ENCODE measurements at regions not wholly inside any gene's neighbourhood (a gene's known extent, or its start where the extent isn't known, plus 50 kb on each side); places are given as distances from the start of the nearest gene placed in this dataset.
"Not testable (repeated sequence)": the region's sequence is repeated elsewhere in the genome, so short reads cannot be mapped to it uniquely, and the experiment has no call there.

DNA sequence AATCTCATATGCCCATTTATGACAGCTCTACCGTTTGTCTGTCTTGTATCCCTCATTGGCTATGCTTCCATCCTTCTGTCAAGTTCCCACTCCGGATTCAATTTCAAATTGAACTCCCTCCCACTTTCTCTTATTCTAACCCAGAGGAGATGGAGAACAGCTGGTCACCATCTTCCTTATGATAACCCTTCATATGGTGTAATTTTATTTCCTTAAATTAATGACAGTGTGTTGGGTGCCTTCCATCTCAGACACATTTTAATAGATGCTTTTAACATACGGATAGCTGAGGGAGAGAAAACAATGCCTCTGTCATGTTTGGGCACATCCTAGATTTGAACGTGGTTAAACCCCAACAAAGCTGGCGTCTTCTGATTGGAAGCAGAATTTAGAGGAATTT, 103.0 kb upstream of the PLXNA2 start:
- DNase-seq: no peak

DNA sequence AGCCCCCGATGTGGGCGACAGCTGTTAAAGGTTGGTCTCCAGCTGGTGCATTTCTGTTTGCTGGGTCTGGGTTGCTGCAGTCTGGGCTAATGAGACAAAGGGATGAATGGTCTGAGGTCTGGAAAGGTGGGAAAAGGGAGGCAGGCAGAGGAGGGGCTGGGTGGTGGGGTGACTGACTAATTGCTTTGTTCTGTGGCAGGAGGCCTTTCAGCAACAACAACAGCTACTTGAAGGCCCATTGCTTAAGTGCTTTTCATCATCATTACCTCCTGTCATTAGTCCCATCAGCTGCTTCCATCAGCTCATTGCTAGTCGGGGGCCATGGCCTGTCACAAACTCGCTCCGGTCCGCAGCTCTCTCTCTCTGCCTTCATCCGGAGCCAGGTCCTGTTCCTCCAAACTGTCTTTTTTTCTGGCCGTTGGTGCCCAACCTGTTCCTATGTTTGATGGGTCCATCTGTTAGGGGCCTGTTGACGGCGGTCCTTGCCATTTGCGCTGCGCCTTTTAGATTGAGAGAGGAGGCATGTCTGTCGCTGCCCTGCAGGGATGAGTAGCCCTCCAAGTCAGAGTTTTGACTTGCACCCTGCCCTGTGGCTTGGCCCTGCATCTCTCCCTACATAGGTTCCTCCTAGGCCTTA, 105.6 kb upstream of the PLXNA2 start:
- no peak for DNase-seq

DNA sequence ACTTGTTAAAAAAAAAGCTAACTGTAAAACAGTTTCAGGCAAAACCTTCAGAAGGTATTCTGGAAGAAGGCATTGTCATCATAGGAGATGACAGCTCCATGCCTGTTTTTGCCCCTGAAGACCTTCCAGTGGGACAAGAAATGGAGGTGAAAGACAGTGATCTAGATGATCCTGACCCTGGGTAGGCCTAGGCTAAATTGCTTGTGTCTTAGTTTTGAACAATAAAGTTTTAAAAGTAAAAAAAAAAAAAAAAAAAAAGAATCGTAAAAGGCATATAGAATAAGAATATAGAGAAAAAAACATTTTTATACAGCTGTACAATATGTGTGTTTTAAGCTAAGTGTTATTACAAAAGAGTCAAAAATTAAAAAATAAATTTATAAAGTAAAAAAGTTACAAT, 106.6 kb upstream of the PLXNA2 start:
- no peak for DNase-seq

DNA sequence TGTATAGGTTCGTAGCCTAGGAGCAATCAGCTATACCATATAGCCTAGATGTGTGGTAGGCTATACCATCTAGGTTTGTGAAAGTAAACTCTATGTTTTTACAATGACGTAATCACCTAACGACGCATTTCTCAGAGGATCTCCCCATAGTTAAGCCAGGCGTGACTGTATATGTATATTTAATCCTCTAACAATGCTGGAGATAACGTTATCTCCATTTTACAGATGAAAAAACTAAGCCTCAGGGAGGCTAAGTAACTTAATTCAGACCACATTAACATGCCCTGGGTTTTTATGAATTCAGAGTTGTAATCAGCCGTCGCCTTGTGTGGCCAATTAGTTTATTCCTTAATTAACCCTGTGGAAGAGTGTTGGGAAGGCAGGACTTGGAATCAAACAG, 107.7 kb upstream of the PLXNA2 start:
- DNase-seq: no peak

DNA sequence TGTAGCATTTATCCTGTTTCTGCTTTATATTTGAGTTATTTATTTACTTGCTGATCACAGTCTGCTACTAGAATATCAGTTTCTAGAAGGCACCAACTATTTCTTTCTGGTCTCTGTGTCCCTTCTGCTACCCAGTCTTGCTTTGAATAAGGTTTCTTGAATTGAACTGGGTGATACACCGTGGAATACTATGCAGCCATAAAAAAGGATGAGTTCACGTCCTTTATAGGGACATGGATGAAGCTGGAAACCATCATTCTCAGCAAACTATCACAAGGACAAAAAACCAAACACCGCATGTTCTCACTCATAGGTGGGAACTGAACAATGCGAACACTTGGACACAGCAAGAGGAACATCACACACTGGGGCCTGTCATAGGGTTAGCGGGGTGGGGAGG, 109.6 kb upstream of the PLXNA2 start:
- not testable (repeated sequence) for DNase-seq

DNA sequence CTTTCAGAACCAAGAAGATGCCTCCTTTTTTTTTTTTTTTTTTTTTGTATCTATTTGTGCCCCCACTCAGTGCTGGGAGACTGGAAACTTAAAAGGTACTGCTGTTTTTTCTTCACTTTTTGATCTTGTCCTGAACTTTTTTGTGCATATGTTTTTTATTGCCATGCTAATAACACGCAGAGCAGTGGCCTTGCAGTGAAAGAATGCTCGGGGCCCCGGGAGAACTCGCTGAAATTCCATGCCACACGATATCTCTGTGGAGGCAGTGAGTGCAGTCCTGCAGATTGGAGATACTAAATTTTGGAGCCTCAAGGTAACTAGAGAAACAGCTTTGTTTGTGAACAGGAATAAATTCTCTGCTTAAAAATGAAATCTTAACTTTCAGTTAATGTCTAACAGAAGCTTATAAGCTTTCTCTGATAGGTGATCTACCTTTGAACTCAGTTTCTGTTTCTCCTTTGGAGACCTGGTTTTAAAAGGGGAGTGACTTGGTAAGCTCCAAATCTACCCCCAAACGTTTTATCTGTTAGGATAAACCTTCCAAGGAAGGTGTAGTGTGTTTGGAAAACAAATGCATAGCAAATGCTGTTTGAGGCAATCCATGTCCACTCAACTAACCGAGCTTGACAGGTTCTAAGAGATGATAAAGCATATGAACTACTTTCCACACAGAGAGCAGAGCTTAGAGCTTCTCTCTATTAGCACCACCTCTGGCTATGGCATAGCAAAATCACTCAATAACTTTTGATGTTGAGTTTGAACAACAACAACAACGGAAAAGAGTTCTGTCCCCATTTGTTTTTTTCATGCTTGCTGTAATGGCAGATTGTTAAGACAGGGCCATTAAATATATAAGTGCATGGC, 113.7 kb upstream of the PLXNA2 start:
- DNase-seq: no peak

DNA sequence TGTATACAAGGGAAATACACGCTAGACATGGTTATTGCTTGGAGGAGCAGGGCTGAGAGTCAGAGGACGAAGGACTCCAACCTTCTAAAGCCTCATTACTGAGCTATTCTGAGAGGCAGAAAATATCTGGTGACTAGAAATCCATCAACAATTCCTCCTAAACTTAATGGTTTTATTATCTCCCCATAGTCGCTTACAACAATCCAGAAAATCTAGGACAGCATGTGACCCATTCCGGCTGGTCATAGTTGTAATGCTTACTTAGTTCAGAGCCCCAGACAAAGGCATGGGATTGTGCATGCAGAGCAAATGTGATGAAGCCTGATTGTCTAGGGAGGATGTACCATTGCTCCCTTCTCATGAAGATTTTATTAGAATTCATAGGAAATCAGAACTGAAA, 114.5 kb upstream of the PLXNA2 start:
- DNase-seq: no peak

DNA sequence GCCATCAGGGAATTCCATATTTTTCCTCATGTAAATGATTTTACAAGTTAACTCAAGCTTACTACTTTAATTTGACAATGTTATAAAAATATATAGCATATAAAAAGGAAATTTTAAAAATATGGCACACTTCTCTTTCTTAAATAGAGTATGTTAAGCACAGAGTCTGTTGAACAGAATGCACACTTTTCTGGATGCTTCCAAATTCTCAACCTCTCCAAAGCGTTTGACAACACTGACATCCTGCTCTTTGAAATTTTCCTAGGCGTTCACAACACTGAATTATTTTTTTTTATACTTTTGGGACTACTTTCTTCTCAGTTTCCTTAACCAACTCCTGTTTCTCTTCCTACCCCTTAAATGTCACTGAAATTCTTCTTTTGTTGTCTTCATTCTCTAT, 117.8 kb upstream of the PLXNA2 start:
- no peak for DNase-seq

DNA sequence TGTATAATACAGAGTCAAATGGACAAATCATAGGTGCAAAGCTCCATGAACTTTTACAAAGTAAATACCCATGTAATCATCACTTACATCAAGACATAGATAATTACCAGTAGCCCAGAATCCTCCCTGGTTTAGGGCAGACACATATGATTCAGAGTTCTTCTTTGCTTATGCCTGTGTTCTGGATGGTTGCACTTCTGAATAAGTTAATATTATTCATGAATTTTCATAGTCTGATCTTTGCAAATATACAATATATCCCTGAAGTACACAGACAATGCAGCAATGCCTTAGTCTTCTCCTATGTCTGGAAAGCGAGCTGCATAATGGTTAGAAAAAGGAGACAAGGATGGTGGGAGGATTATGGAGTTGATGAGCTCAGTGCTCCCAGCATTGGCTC, 122.4 kb upstream of the PLXNA2 start:
- no peak for DNase-seq

DNA sequence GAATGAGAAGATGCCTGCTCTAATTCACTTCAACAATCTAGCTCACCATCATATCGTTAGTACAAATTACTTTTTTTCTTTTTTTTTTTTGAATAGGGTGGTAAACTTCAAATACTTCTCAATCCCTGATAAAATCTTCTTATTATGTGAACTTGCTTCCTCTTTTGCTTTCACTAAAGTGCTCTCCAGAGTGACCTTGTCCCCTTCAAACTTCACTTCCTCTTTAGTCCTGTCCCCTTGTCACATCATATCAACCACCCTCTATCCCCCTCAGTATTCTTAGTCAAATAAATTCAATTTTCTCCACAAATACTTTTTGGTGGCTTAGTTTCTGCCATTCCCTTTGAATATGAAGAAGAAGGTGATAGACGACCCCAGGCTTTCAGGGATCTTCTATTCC, 124.9 kb upstream of the PLXNA2 start:
- no peak for DNase-seq

DNA sequence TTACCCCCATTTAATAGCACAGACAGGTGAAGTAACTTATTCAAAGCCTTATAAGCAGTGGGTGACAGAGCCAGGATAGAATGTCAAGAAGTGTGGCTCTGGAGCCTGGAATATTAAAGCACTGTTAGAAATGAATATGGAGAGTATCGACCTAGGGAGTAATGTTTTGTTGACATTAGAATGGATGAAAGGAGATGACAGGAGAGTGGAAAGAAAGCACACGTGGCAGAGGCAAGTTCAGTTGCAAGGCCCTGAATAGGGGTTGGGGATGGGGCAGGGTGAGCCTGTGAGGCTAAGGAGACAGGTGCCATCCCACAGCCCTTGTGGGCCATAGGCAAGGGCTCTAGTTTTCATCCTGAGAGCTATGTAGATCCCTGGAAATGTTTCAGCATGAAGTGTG, 125.5 kb upstream of the PLXNA2 start:
- DNase-seq: no peak

DNA sequence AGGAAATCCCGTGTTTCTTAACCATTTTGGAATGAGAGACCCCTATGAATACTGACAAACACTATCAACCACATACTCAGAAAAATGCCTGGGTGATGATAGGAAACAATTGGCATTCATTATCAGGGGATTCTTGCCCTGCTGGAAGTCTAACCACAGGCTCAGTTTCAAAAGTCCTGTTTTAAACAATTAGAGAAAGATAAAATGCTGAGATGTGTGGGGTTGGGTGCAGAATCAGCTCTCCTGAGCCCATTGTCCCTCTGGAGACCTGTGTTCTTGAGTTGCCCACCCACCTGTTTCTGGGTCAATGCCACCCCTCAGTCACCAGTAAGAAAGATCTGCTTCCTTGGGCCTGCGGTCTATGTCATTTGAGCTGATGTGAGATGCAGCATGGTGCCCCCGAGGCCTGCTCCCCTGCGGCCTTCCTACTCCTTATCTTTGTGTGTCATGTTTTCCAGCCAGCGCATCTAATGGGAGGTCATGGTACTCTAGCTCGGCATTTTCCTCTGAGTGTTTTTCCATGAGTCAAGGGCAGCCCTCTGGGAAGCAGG, 130.3 kb upstream of the PLXNA2 start:
- DNase-seq: no peak

DNA sequence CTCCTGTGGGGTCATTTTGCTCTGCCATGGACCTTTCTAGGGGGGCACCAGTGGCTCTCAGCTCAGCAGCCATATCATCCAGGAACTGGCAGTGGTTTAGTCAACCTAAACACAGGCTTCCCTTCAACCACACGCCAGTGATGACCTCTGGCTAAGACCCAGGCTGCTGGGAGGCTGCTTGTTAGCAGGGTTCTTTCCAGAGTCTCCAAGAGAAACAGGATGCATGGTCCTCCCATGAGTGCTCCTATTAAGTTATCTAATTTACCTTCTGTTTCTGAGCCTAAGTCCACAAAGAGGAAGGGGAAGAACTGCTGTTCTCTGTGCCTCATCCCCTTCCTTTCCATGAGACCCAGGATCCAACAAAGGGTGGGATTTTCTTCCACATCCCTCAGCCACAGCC, 137.3 kb upstream of the PLXNA2 start:
- DNase-seq: no peak

DNA sequence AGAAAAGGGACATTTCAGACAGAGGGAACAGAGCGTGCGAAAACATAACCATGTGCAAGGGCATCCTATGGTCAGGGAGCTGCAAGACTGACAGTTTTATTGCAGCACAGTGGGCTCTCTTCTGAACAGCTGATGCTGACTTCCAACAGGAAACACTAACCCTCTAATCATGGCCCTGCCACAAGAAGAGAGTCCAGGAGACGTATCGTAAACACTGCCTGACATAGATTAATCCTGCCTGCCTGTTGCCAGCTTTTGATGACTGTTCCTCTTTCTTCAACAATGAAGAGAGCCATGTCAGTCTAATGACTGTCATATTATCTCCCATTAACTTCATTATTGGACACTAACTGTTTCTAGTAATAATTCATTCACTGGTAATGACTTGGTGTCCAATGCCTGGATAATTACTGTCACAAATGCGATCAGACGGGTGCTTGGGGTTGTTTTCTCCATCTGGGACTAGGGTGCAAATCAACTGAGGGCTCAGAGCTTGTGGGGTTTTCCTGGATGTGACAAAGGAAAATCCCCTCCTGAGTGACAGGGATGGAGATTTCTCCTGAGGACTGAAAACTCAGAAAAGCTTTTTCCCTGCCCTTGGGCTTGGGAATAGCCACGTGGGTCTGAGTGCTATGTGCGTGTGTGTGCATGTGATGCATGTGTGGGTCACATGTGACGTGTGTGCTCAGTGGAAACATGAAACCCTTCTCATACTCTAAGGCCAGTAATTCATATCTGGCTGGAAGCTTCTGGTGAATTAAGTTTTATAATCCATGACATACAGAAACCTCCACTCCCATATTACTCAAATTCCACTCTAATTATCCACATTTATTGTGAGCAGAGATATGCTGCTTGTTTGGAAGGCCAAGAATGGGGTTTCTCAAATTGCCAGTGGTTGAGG, 144.0 kb upstream of the PLXNA2 start:
- no peak for DNase-seq

DNA sequence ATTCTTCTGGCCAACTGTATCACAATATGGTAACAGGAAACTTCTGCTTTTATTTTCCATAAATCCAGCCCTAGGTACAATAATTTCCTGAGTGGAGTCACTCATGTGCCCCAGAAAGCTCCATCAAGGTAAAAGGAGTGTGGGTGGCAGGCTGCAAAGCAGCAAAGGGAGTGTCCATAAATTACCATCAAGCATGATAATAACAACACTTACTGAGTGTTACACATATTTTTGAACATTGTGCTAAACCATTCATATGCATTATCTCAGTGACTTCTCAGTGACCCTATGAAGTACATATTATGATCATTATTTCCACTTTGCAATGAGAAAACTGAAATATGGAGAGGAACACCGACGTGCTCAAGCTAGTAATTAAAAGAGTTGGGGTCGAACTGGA, 149.2 kb upstream of the PLXNA2 start:
- no peak for DNase-seq

DNA sequence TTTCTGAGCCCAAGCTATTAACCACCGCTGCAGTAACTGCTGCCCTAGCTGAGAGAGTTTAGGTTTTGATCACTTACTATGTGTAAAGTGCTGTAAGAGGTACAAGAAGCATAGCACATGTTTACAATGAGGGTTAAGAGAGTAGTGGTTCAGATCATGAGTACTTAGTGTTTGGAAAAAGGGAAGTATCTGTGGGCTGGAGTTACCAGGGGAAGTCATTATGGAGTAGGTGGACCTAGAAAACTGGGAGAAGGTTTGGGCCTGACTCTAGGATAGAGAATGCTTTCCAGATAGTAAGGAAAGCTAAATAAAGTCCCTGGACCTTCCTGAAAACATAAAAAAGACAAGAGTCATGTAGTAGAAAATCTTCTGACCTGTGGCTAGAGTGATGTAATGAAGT, 149.6 kb upstream of the PLXNA2 start:
- DNase-seq: no peak

DNA sequence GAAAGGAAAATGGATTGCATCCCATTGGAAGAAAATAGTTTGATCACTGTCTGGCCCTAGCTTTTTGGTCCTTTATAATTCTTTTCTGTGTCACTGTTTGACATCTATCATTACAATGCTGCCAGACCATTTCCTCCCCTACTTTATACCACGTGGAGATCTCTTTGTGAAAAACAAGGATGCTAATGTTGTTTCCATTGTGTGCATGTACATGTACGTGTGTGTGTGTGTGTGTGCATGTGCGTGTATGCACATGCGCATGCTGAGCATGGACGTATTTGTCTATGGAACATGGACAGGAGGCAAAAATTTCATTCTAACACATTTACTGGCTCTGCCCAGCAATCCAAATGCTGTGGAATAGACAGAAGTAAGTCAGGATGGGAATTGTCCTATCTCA, 153.1 kb upstream of the PLXNA2 start:
- DNase-seq: no peak

DNA sequence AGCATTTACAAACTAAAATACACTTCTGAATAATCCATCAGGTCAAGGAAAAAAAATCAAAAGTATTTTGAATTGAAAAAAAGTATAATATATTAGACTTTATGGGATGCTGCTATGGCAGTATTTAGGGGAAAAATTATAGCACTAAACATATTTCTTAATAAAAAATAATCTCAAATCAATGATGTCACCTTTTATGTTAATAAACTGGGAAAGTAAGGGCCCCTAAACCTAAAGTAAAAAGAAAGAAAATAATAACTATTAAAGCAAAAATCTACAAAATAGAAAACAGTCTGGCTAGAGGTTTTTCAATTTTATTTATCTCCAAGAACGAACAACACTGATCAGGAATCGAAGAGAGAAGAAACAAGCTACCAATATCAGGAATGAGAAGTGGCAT, 160.8 kb upstream of the PLXNA2 start:
- DNase-seq: no peak

DNA sequence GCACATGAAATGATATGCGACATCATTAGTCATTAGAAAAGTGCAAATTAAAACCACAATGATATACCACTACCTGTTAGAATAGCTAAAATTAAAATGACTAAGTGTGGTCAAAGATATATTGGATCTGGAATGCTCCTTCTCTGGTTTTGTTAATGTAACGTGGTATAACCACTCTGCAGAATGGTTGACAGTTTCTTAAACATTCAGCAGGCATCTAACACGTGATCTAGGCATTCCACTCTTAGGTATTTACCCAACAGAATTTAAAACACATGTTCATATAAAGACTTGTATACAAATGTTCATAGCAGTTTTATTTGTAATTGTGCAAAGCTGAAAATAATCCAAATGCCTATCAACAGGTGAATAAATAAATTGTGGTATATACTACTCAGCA, 165.0 kb upstream of the PLXNA2 start:
- no peak for DNase-seq

DNA sequence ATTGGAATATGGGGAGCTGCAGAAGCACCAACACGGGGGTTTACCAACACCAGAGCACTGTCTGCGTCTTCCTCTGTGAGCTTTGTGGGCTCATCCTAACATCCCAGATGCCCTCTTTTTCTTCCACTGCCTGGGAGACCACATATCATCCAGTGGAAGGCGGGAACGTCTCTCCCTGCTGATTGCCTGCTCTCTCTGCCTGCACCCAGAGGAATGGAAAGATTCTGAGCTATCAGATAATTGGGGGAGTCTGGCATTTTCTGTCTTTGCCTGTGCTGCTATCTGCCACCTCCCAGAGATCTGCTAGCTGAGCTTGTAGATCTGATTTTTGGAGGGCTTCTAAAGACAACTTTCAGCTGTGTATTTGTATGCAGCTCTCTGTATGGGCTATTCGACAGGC, 166.2 kb upstream of the PLXNA2 start:
- DNase-seq: no peak

DNA sequence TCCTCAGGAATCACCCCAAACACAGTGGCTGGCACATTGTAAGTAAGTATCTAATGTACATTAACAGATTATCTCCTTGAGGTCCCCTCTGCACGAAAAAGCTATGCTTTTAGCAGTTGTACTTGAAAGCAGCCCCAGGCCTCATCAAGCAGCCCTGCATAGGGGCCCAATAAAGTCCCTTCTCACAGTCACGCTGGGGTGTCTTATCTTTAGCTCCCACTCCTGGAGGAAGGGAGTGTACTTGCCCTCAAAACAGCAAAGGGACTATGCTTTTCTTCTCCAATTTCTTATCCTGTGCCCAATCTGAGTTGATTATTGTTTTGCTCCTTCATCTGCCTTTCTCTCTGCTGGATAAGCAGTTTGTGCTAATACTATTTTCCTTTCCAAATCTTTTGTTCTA, 168.8 kb upstream of the PLXNA2 start:
- no peak for DNase-seq

DNA sequence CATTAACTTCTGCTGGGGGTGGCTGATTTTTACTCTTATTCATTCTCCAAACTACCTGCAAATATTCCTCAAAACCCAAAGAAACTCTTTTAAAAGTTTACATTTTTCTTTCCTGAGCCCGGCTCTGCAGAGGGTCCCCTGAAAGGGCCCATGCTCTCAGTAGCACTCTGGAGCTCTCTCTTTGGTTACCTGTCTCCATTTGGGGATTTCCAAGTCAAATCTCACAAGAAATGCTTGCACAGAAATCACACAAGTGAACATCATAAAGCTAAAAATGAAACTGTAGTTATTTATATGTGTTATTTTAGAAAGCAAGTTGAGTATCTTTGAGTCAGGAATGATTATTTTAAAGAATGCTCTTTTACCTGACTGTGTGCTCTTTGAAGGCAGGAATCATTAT, 174.5 kb upstream of the PLXNA2 start:
- no peak for DNase-seq
